ENCODE measurements at regions not wholly inside any gene's neighbourhood (a gene's known extent, or its start where the extent isn't known, plus 50 kb on each side); places are given as distances from the start of the nearest gene placed in this dataset.

GRCh38 chr10:4569151-4569550, 256.9 kb upstream of the AKR1E2 start:
- no peak for DNase-seq

- no peak for DNase-seq
These were observed 257.3 kb upstream of the AKR1E2 start for GRCh38 chr10:4568731-4569130.

- DNase-seq = no peak
These were observed 257.9 kb upstream of the AKR1E2 start for GRCh38 chr10:4568086-4568485.

GRCh38 chr10:4567637-4568036, 258.4 kb upstream of the AKR1E2 start:
- no peak for DNase-seq

- no peak for DNase-seq
These were observed 260.0 kb upstream of the AKR1E2 start for GRCh38 chr10:4566011-4566410.

GRCh38 chr10:4561296-4561695, 264.7 kb upstream of the AKR1E2 start:
- DNase-seq = no peak

- no peak for DNase-seq
These were observed 268.5 kb upstream of the AKR1E2 start for GRCh38 chr10:4557469-4557868.

GRCh38 chr10:4556527-4556926, 269.5 kb upstream of the AKR1E2 start:
- no peak for DNase-seq

GRCh38 chr10:4555920-4556319, 270.1 kb upstream of the AKR1E2 start:
- DNase-seq = no peak

- DNase-seq = no peak
These were observed 276.8 kb upstream of the AKR1E2 start for GRCh38 chr10:4549139-4549653.

- no peak for DNase-seq
These were observed 279.1 kb upstream of the AKR1E2 start for GRCh38 chr10:4546931-4547330.

- DNase-seq = peak; percentile 10
These were observed 279.5 kb upstream of the AKR1E2 start for GRCh38 chr10:4546500-4546899.

GRCh38 chr10:4545062-4545461, 280.9 kb upstream of the AKR1E2 start:
- no peak for DNase-seq

- DNase-seq = no peak
These were observed 282.0 kb upstream of the AKR1E2 start for GRCh38 chr10:4543938-4544533.

- no peak for DNase-seq
These were observed 284.7 kb upstream of the AKR1E2 start for GRCh38 chr10:4541292-4541691.

GRCh38 chr10:4538016-4538415, 288.0 kb upstream of the AKR1E2 start:
- DNase-seq = no peak

- DNase-seq = no peak
These were observed 290.5 kb upstream of the AKR1E2 start for GRCh38 chr10:4535521-4535920.

- DNase-seq = no peak
These were observed 292.4 kb upstream of the AKR1E2 start for GRCh38 chr10:4533621-4534020.

- no peak for DNase-seq
These were observed 293.0 kb upstream of the AKR1E2 start for GRCh38 chr10:4532976-4533375.

- no peak for DNase-seq
These were observed 293.5 kb upstream of the AKR1E2 start for GRCh38 chr10:4532467-4532866.

- DNase-seq = no peak
These were observed 294.0 kb upstream of the AKR1E2 start for GRCh38 chr10:4532011-4532410.

GRCh38 chr10:4529266-4529665, 296.7 kb upstream of the AKR1E2 start:
- no peak for DNase-seq

GRCh38 chr10:4527281-4527970, 298.6 kb upstream of the AKR1E2 start:
- no peak for DNase-seq

- DNase-seq = no peak
These were observed 299.7 kb upstream of the AKR1E2 start for GRCh38 chr10:4526311-4526731.

GRCh38 chr10:4525103-4525502, 300.9 kb upstream of the AKR1E2 start:
- DNase-seq = no peak

Data from stimulated activated CD4-positive, alpha-beta T cell treated with anti-CD3 and anti-CD28 coated beads, Interleukin-12 subunit alpha, Interleukin-12 subunit beta, amount 100 ng/mL, for 4 hours (primary cell).